PFSK-1 (cell line): ENCODE measurements at regions not wholly inside any gene's neighbourhood (a gene's known extent, or its start where the extent isn't known, plus 50 kb on each side); places are given as distances from the start of the nearest gene placed in this dataset.

Experiments used
- FOXP2 ChIP-seq: optimal IDR thresholded peaks from 2 replicates; pipeline ENCODE3; 2011; ENCODE audit warnings: borderline replicate concordance, control low read depth, inconsistent platforms; ENCODE audit not compliant: insufficient read depth; ENCODE audit errors: extremely low read length, extremely low read depth
- POLR2AphosphoS5 ChIP-seq: IDR thresholded peaks from 2 replicates; pipeline ENCODE4 v1.6.1; 2012; ENCODE audit warnings: low read depth, mild to moderate bottlenecking, control low read depth, low read length, moderate library complexity
- REST ChIP-seq, 2 experiments: IDR thresholded peaks; 2 replicates each; pipeline versions ENCODE4 v1.6.1 to v1.8.0; 2011 to 2012; ENCODE audit warnings: low read depth in 2 of 2, low read length in 2 of 2, control low read depth in 1 of 2, inconsistent platforms in 1 of 2, mild to moderate bottlenecking in 1 of 2, moderate library complexity in 1 of 2; ENCODE audit not compliant: insufficient read depth in 1 of 2
- SIN3A ChIP-seq: IDR thresholded peaks from 2 replicates; pipeline ENCODE4 v1.6.1; 2012; ENCODE audit warnings: mild to moderate bottlenecking, low read length, moderate library complexity, borderline replicate concordance; ENCODE audit not compliant: insufficient read depth
- TAF1 ChIP-seq: IDR thresholded peaks from 2 replicates; pipeline ENCODE4 v1.6.1; 2012; ENCODE audit warnings: low read length, control low read depth, borderline replicate concordance; ENCODE audit not compliant: insufficient read depth

- TF ChIP-seq FOXP2 (no peak), TAF1 (no peak), SIN3A (no peak), POLR2AphosphoS5 (no peak), REST (IDR thresholded peaks at IDR 0.05; ENCODE audit: insufficient read depth in 1 of 2, low read depth in 2 of 2, low read length in 2 of 2) (no peak)
Observed at GRCh38 chr1:168782559-168783116, 53.6 kb upstream of the DPT start.

- TF ChIP-seq REST (IDR thresholded peaks at IDR 0.05; ENCODE audit: insufficient read depth in 1 of 2, low read depth in 2 of 2, low read length in 2 of 2) (no peak), SIN3A (no peak), POLR2AphosphoS5 (no peak), TAF1 (no peak), FOXP2 (no peak)
Observed at GRCh38 chr1:168783458-168784210, 54.6 kb upstream of the DPT start.

- no peak for TF ChIP-seq POLR2AphosphoS5
- TF ChIP-seq TAF1 = no peak
- TF ChIP-seq FOXP2 = no peak
- no peak for TF ChIP-seq SIN3A
- TF ChIP-seq REST (IDR thresholded peaks at IDR 0.05; ENCODE audit: insufficient read depth in 1 of 2, low read depth in 2 of 2, low read length in 2 of 2) = no peak
Observed at GRCh38 chr1:168786476-168787330, 57.7 kb upstream of the DPT start.

GRCh38 chr1:168788258-168788657, 59.3 kb upstream of the DPT start:
- TF ChIP-seq POLR2AphosphoS5 (no peak), SIN3A (no peak), REST (IDR thresholded peaks at IDR 0.05; ENCODE audit: insufficient read depth in 1 of 2, low read depth in 2 of 2, low read length in 2 of 2) (no peak), TAF1 (no peak), FOXP2 (no peak)
